Liver (tissue), 3 donors: ENCODE measurements at regions not wholly inside any gene's neighbourhood (a gene's known extent, or its start where the extent isn't known, plus 50 kb on each side); places are given as distances from the start of the nearest gene placed in this dataset.

Experiments
- CTCF ChIP-seq: fragments of 150-350 bp; IDR thresholded peaks from 2 replicates; pipeline ENCODE4 v1.5.1; 2017; ENCODE audit warnings: improper control_type of control experiment, low read depth, low read length; ENCODE audit not compliant: missing input control
- RAD21 ChIP-seq, 2 donors: IDR thresholded peaks; 2 replicates each; pipeline ENCODE4 v1.6.1; 2016; ENCODE audit warnings: antibody characterized with exemption in 2 of 2, mild to moderate bottlenecking in 2 of 2
- REST ChIP-seq: IDR thresholded peaks from 2 replicates; pipeline ENCODE4 v1.6.1; 2016; ENCODE audit warnings: antibody characterized with exemption, mild to moderate bottlenecking
- RXRA ChIP-seq, 2 donors: IDR thresholded peaks; 2 replicates each; pipeline ENCODE4 v1.6.1; 2017 to 2018; ENCODE audit warnings: antibody characterized with exemption in 2 of 2, mild to moderate bottlenecking in 1 of 2
- SP1 ChIP-seq: IDR thresholded peaks from 2 replicates; pipeline ENCODE4 v1.6.1; 2018; ENCODE audit warnings: antibody characterized with exemption, mild to moderate bottlenecking
- donor health status: healthy.
- donor health status: healthy.

- TF ChIP-seq CTCF, result no peak
- no peak for TF ChIP-seq SP1
- no peak for TF ChIP-seq REST
- TF ChIP-seq RAD21 (IDR thresholded peaks at IDR 0.05), result no peak
- TF ChIP-seq RXRA (IDR thresholded peaks at IDR 0.05), result no peak
These were observed 78.0 kb upstream of the GTSF1L start for GRCh38 chr20:43804781-43805180.
